HCT116 (cell line): ENCODE measurements at regions not wholly inside any gene's neighbourhood (a gene's known extent, or its start where the extent isn't known, plus 50 kb on each side); places are given as distances from the start of the nearest gene placed in this dataset.

Experiments
- ATAC-seq: fragments of 200-7000 bp; cut with Tn5 transposase; 2 replicates; pipeline ENCODE4 v1.9.1; 2020; ENCODE audit warnings: mild to moderate bottlenecking, moderate library complexity
- BruUV-seq: library from RNA; stranded (reverse); fragments of 400-500 nt; replicated peaks from 2 replicates; lab custom pipeline; 2021; lab: Mats Ljungman, UMichigan
- CTCF ChIA-PET: fragments of 300-600 bp; sonication (Branson Sonifier 250); formaldehyde crosslinking; loops from one replicate; lab custom pipeline; 2021; ENCODE audit warnings: antibody characterized with exemption; lab: Charles Lee
- POLR2A ChIA-PET: fragments of 300-600, 350-600 bp; sonication (Branson Sonifier 250); formaldehyde crosslinking; loops from one replicate; lab custom pipeline; 2021; ENCODE audit warnings: antibody characterized with exemption; lab: Charles Lee
- RAD21 ChIA-PET, 2 experiments: fragments of 300-600 bp; sonication (Branson Sonifier 250); formaldehyde crosslinking; loops; one replicate each; lab custom pipeline; 2023; ENCODE audit warnings: low total read pairs in 2 of 2; ENCODE audit not compliant: uncharacterized antibody in 2 of 2, unreplicated experiment in 2 of 2, low non-redundant PET in 1 of 2; lab: Charles Lee
- DNase-seq: peaks from one replicate; pipeline ENCODE4 v3.0.0-alpha.2; 2010; ENCODE audit warnings: low read depth, low spot score
- H2AFZ ChIP-seq: fragments of 200-600 bp; shearing (Covaris generic), sonication (generic); 2 replicates; pipeline ENCODE4 v1.6.1; 2017; ENCODE audit warnings: low read depth, mixed run types, mixed read lengths, antibody characterized with exemption, low read length; ENCODE audit not compliant: poor library complexity, severe bottlenecking
- H3K27ac ChIP-seq: 2 replicates; pipeline ENCODE4 v1.5.1; 2012; ENCODE audit warnings: low read depth, low read length
- H3K27me3 ChIP-seq: fragments of 200-600 bp; sonication (generic); 2 replicates; pipeline ENCODE4 v1.6.1; 2016; ENCODE audit warnings: mixed run types, low read length, mixed read lengths; ENCODE audit not compliant: insufficient read depth
- H3K36me3 ChIP-seq, 2 experiments: fragments of 200-500 bp in 1 of 2; fragments of 200-600 bp in 1 of 2; sonication (Bioruptor generic) in 1 of 2; sonication (generic) in 1 of 2; 2 replicates each; pipeline versions ENCODE4 v1.5.1 to v1.6.1; 2014 to 2016; ENCODE audit warnings: low read length in 2 of 2, inconsistent platforms in 1 of 2, mixed read lengths in 1 of 2, mixed run types in 1 of 2; ENCODE audit not compliant: insufficient read depth in 2 of 2, control insufficient read depth in 1 of 2
- H3K4me1 ChIP-seq, 2 experiments: fragments of 200-600 bp in 1 of 2; sonication (generic) in 1 of 2; 2 replicates each; pipeline versions ENCODE4 v1.5.1 to v1.6.1; 2012 to 2017; ENCODE audit warnings: low read length in 2 of 2, inconsistent platforms in 1 of 2, mild to moderate bottlenecking in 1 of 2, mixed read lengths in 1 of 2, mixed run types in 1 of 2, moderate library complexity in 1 of 2; ENCODE audit not compliant: insufficient read depth in 2 of 2, control insufficient read depth in 1 of 2
- H3K4me2 ChIP-seq: fragments of 200-600 bp; sonication (generic); 2 replicates; pipeline ENCODE4 v1.6.1; 2017; ENCODE audit warnings: mixed run types, low read length, mixed read lengths
- H3K4me3 ChIP-seq, 2 experiments: fragments of 200-600 bp in 1 of 2; sonication (generic) in 1 of 2; replicated peaks in 1 of 2; 2 replicates each; pipeline ENCODE4 v1.5.1; 2011 to 2016; ENCODE audit warnings: low read length in 2 of 2, control low read depth in 1 of 2, low read depth in 1 of 2, mild to moderate bottlenecking in 1 of 2, mixed read lengths in 1 of 2, mixed run types in 1 of 2
- H3K79me2 ChIP-seq: fragments of 200-600 bp; sonication (generic); 2 replicates; pipeline ENCODE4 v1.6.1; 2017; ENCODE audit warnings: mild to moderate bottlenecking, mixed run types, low read length, moderate library complexity, mixed read lengths; ENCODE audit not compliant: insufficient read depth
- H3K9ac ChIP-seq: fragments of 200-600 bp; sonication (generic); 2 replicates; pipeline ENCODE4 v1.6.1; 2016; ENCODE audit warnings: low read length, mixed read lengths
- H3K9me2 ChIP-seq: fragments of 200-600 bp; sonication (generic), shearing (Covaris generic); 2 replicates; pipeline ENCODE4 v1.6.1; 2017; ENCODE audit warnings: mixed run types, mild to moderate bottlenecking, moderate library complexity; ENCODE audit not compliant: insufficient read depth
- H3K9me3 ChIP-seq, 2 experiments: fragments of 200-500 bp in 1 of 2; fragments of 200-600 bp in 1 of 2; sonication (Bioruptor generic) in 1 of 2; sonication (generic) in 1 of 2; 2 replicates each; pipeline ENCODE4 v1.6.1; 2014 to 2017; ENCODE audit warnings: low read length in 2 of 2, mixed read lengths in 2 of 2, inconsistent platforms in 1 of 2, low read depth in 1 of 2, mild to moderate bottlenecking in 1 of 2, mixed run types in 1 of 2, moderate library complexity in 1 of 2; ENCODE audit not compliant: control insufficient read depth in 1 of 2, insufficient read depth in 1 of 2
- H4K20me1 ChIP-seq: fragments of 200-600 bp; sonication (generic), shearing (Covaris generic); 2 replicates; pipeline ENCODE4 v1.6.1; 2017; ENCODE audit warnings: mixed run types, mild to moderate bottlenecking, moderate library complexity; ENCODE audit not compliant: insufficient read depth
- CEBPB ChIP-seq: IDR thresholded peaks from 2 replicates; pipeline ENCODE4 v1.6.1; 2012; ENCODE audit warnings: low read depth
- EGR1 ChIP-seq: IDR thresholded peaks from 2 replicates; pipeline ENCODE4 v1.6.1; 2012; ENCODE audit warnings: low read depth
- FOSL1 ChIP-seq: IDR thresholded peaks from 2 replicates; pipeline ENCODE4 v1.6.1; 2012; ENCODE audit warnings: low read depth
- JUND ChIP-seq: IDR thresholded peaks from 2 replicates; pipeline ENCODE4 v1.6.1; 2012
- RAD21 ChIP-seq: IDR thresholded peaks from 2 replicates; pipeline ENCODE4 v1.6.1; 2012; ENCODE audit warnings: low read depth, mild to moderate bottlenecking
- SP1 ChIP-seq: IDR thresholded peaks from 2 replicates; pipeline ENCODE4 v1.6.1; 2012; ENCODE audit warnings: low read depth
- ZNF274 ChIP-seq: fragments of 200-500 bp; sonication (Bioruptor generic); IDR thresholded peaks from 2 replicates; pipeline ENCODE4 v1.6.1; 2014; ENCODE audit warnings: mild to moderate bottlenecking, low read depth, low read length, inconsistent platforms
- intact Hi-C: fragments of 100-400 bp; cut with micrococcal nuclease; formaldehyde crosslinking; loops from 2 replicates; pipeline ENCODE4 v1.10.0; 2022
- TF ChIP-seq, protein P1 (sequence below), 3 experiments: fragments of 200-600 bp in 1 of 3; sonication (generic) in 1 of 3; IDR thresholded peaks in 2 of 3; conservative IDR thresholded peaks in 1 of 3; 2 replicates each; pipeline ENCODE4 v1.5.1; 2012 to 2017; ENCODE audit warnings: low read depth in 2 of 3, low read length in 2 of 3, antibody characterized with exemption in 1 of 3, borderline replicate concordance in 1 of 3, control low read depth in 1 of 3, mild to moderate bottlenecking in 1 of 3, mixed read lengths in 1 of 3, mixed run types in 1 of 3, moderate library complexity in 1 of 3; ENCODE audit not compliant: insufficient read depth in 1 of 3
- TF ChIP-seq, protein P2 (sequence below): IDR thresholded peaks from 2 replicates; pipeline ENCODE4 v1.6.1; 2012
- TF ChIP-seq, protein P3 (sequence below): IDR thresholded peaks from 2 replicates; pipeline ENCODE4 v1.6.1; 2012

DNA sequence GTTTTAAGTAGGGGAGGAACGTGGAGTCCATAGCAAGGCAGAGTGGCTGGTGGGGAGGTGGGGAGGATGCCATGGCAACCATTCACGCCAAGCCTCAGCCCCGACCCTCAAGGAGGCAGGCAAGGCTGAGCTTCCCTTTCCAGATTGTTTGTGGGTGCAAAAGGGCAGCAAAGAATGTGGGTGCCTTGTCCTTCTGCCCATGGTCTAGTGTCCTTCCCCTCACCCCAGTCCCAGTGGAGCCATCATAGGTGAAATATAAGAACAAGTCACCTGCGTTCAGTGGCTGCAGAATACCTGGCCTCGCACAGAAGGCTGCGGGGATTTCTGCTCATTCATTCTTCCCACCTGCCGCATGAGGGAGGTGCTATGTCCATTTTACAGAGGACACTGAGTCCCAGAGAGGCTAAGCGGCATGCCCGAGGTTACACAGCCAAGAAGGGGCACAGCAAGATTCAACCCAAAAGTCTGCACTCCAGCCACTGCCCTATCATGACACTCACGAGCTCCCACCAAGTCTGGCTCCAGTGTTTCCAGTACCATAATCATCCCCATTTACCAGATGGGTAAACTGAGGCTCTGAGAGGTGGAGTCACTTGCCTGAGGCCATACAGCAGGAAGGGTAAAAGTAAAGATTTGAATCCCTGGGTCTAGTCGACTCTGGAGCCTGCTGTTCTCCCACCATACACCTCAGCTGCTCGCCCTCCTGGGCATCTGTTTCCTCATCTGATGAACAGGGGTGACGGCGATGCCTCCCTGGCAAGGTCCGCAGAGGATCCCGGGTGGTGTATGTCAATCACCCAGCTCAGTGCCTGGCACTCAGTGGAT lies 100.8 kb downstream of the CEBPB start:
- POLR2A ChIA-PET, result no interaction called here
- H3K36me3 ChIP-seq, result no peaks in the 10 kb centered on the region
- no TSS peak for BruUV-seq
- CTCF ChIA-PET, result no interaction called here
- H3K4me1 ChIP-seq, result peaks cover 32 to 47% of the 10 kb centered on the region in 2 experiments
- peak overlapping the region; percentile 54; the same call in 1 of the 2 replicates for H3K9ac ChIP-seq
- no peak for DNase-seq
- H3K4me3 ChIP-seq, result no peak overlapping the region
- peak overlapping the region; percentile 73; the same call in 1 of the 2 replicates for H3K27ac ChIP-seq
- no peaks in the 10 kb centered on the region for H3K27me3 ChIP-seq
- peak overlapping the region; percentile 75; the same call in 1 of the 2 replicates for H3K4me2 ChIP-seq
- no peak overlapping the region for H2AFZ ChIP-seq
- H4K20me1 ChIP-seq, result no peaks in the 10 kb centered on the region
- no peaks in the 10 kb centered on the region for H3K9me2 ChIP-seq
- TF ChIP-seq CEBPB (no peak), EGR1 (no peak), ZNF274 (no peak), FOSL1 (no peak), RAD21 (no peak), JUND (no peak), SP1 (no peak)
- TF ChIP-seq, protein P1, sequence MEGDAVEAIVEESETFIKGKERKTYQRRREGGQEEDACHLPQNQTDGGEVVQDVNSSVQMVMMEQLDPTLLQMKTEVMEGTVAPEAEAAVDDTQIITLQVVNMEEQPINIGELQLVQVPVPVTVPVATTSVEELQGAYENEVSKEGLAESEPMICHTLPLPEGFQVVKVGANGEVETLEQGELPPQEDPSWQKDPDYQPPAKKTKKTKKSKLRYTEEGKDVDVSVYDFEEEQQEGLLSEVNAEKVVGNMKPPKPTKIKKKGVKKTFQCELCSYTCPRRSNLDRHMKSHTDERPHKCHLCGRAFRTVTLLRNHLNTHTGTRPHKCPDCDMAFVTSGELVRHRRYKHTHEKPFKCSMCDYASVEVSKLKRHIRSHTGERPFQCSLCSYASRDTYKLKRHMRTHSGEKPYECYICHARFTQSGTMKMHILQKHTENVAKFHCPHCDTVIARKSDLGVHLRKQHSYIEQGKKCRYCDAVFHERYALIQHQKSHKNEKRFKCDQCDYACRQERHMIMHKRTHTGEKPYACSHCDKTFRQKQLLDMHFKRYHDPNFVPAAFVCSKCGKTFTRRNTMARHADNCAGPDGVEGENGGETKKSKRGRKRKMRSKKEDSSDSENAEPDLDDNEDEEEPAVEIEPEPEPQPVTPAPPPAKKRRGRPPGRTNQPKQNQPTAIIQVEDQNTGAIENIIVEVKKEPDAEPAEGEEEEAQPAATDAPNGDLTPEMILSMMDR (IDR thresholded peaks at IDR 0.05 in 2 of 3, conservative IDR thresholded peaks at IDR 0.05 in 1 of 3; ENCODE audit: borderline replicate concordance in 1 of 3, insufficient read depth in 1 of 3, low read depth in 2 of 3, low read length in 2 of 3), result no peak
- TF ChIP-seq, protein P2, sequence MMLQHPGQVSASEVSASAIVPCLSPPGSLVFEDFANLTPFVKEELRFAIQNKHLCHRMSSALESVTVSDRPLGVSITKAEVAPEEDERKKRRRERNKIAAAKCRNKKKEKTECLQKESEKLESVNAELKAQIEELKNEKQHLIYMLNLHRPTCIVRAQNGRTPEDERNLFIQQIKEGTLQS, result no peak
- TF ChIP-seq, protein P3, sequence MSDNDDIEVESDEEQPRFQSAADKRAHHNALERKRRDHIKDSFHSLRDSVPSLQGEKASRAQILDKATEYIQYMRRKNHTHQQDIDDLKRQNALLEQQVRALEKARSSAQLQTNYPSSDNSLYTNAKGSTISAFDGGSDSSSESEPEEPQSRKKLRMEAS, result no peak
- intact Hi-C loops, result no loop called here
- ATAC-seq, result no peak
- RAD21 ChIA-PET, result no interaction called here
- H3K9me3 ChIP-seq, result no peaks in the 10 kb centered on the region
- H3K79me2 ChIP-seq, result no peaks in the 10 kb centered on the region
